Activated T-cell treated with anti-CD3 and anti-CD28 coated beads for 24 hours (primary cell): ENCODE measurements at regions not wholly inside any gene's neighbourhood (a gene's known extent, or its start where the extent isn't known, plus 50 kb on each side); places are given as distances from the start of the nearest gene placed in this dataset.
"Not testable (repeated sequence)": the region's sequence is repeated elsewhere in the genome, so short reads cannot be mapped to it uniquely, and the experiment has no call there.

Source experiments
- DNase-seq: peaks from one replicate; pipeline ENCODE4 v3.0.0-alpha.2; 2020; ENCODE audit warnings: low read depth

- no peak for DNase-seq
Measured at GRCh38 chr4:128649161-128649560, 160.3 kb upstream of the JADE1 start.

GRCh38 chr4:128648021-128648420 is 161.5 kb upstream of the JADE1 start:
- no peak for DNase-seq

GRCh38 chr4:128646893-128647292 is 162.6 kb upstream of the JADE1 start:
- not testable (repeated sequence) for DNase-seq

GRCh38 chr4:128644693-128645654 is 164.5 kb upstream of the JADE1 start:
- DNase-seq, result not testable (repeated sequence)

- DNase-seq, result not testable (repeated sequence)
Measured at GRCh38 chr4:128644107-128644506, 165.4 kb upstream of the JADE1 start.

- not testable (repeated sequence) for DNase-seq
Measured at GRCh38 chr4:128641566-128641965, 167.9 kb upstream of the JADE1 start.

GRCh38 chr4:128639541-128640270 is 169.8 kb upstream of the JADE1 start:
- DNase-seq, result no peak

GRCh38 chr4:128636906-128637305 is 172.6 kb upstream of the JADE1 start:
- no peak for DNase-seq

- no peak for DNase-seq
Measured at GRCh38 chr4:128635955-128636560, 173.4 kb upstream of the JADE1 start.

GRCh38 chr4:128635141-128635954 is 174.2 kb upstream of the JADE1 start:
- no peak for DNase-seq

- DNase-seq, result no peak
Measured at GRCh38 chr4:128633067-128633466, 176.4 kb upstream of the JADE1 start.

GRCh38 chr4:128630871-128631270 is 178.6 kb upstream of the JADE1 start:
- no peak for DNase-seq

GRCh38 chr4:128623508-128624215 is 185.8 kb upstream of the JADE1 start:
- DNase-seq, result no peak

- DNase-seq, result not testable (repeated sequence)
Measured at GRCh38 chr4:128620279-128620965, 189.1 kb upstream of the JADE1 start.

- DNase-seq, result no peak
Measured at GRCh38 chr4:128615197-128615596, 194.3 kb upstream of the JADE1 start.

GRCh38 chr4:128608006-128608405 is 201.5 kb upstream of the JADE1 start:
- no peak for DNase-seq

GRCh38 chr4:128606173-128606572 is 203.3 kb upstream of the JADE1 start:
- DNase-seq, result no peak

- DNase-seq, result no peak
Measured at GRCh38 chr4:128604840-128605239, 204.7 kb upstream of the JADE1 start.

- no peak for DNase-seq
Measured at GRCh38 chr4:128604204-128604603, 205.3 kb upstream of the JADE1 start.

- DNase-seq, result no peak
Measured at GRCh38 chr4:128603081-128603480, 206.4 kb upstream of the JADE1 start.
